Mesothelial cell of epicardium (in vitro differentiated cells): ENCODE measurements at regions not wholly inside any gene's neighbourhood (a gene's known extent, or its start where the extent isn't known, plus 50 kb on each side); places are given as distances from the start of the nearest gene placed in this dataset.

Source experiments
- DNase-seq, 2 experiments: peaks; one replicate each; pipeline ENCODE4 v3.0.0; 2021; ENCODE audit warnings: low spot score in 2 of 2; ENCODE audit not compliant: unreplicated experiment in 2 of 2
- H3K27ac Mint-ChIP-seq: 2 replicates; pipeline ENCODE4 v1.8.0; 2021; ENCODE audit warnings: mixed read lengths
- H3K27me3 Mint-ChIP-seq: 2 replicates; pipeline ENCODE4 v1.8.0; 2021; ENCODE audit warnings: low read depth, mixed read lengths
- H3K36me3 Mint-ChIP-seq: 2 replicates; pipeline ENCODE4 v1.8.0; 2021; ENCODE audit warnings: mixed read lengths
- H3K4me1 Mint-ChIP-seq: 2 replicates; pipeline ENCODE4 v1.8.0; 2021; ENCODE audit warnings: mixed read lengths
- H3K4me3 Mint-ChIP-seq: 2 replicates; pipeline ENCODE4 v1.8.0; 2021; ENCODE audit warnings: mild to moderate bottlenecking, moderate library complexity, mixed read lengths
- H3K9me3 Mint-ChIP-seq: 2 replicates; pipeline ENCODE4 v1.8.0; 2021; ENCODE audit warnings: mixed read lengths
- CTCF ChIP-seq: fragments of 200-600 bp; sonication (generic); IDR thresholded peaks from one replicate; pipeline ENCODE4 v1.5.0; 2021; ENCODE audit warnings: antibody characterized with exemption; ENCODE audit not compliant: unreplicated experiment

GRCh38 chr6:133062696-133063306 is 178.4 kb upstream of the EYA4 start:
- Mint-ChIP-seq H3K4me1 (no peaks in the 10 kb centered on the region), H3K36me3 (no peaks in the 10 kb centered on the region), H3K27ac (no peak overlapping the region), H3K4me3 (no peak overlapping the region), H3K27me3 (peaks cover 15% of the 10 kb centered on the region), H3K9me3 (no peaks in the 10 kb centered on the region)
- DNase-seq: no peak
- no peak for TF ChIP-seq CTCF

GRCh38 chr6:133067960-133068359 is 173.2 kb upstream of the EYA4 start:
- Mint-ChIP-seq H3K4me1 (no peaks in the 10 kb centered on the region), H3K36me3 (no peaks in the 10 kb centered on the region), H3K27me3 (peaks cover 9% of the 10 kb centered on the region), H3K4me3 (no peak overlapping the region), H3K27ac (no peak overlapping the region), H3K9me3 (no peaks in the 10 kb centered on the region)
- TF ChIP-seq CTCF: no peak
- DNase-seq: no peak

DNA sequence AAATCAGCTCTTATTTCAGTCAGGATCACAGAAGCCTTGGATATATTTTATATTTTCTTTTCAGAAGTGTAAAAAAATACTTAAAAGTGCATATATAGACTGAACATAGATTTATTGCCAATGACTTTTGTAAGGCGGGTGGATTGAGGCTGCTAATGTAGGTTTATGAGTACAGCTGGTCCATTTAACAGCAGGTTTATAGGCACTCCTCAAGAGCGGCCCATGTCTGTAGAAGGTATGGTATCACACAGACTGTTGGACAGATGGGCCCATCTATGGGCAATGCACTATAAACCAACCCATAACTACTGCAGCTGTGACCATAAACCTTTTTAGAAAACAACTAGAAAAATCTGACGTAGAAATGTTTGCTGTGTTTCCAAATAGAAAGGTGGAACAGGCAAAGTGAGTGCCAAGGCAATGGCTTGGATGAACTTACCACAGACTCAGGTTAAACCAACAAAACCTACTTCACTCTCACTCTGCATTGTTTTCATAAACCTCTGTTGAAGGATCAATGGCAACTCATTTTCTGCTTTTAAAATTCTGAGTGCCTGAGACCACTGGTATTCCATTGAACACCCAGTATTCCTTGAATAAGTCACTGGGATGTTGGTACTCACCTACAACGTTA is 170.6 kb upstream of the EYA4 start:
- TF ChIP-seq CTCF: no peak
- Mint-ChIP-seq H3K4me1 (no peaks in the 10 kb centered on the region), H3K9me3 (no peaks in the 10 kb centered on the region), H3K27ac (no peak overlapping the region), H3K4me3 (no peak overlapping the region), H3K27me3 (no peaks in the 10 kb centered on the region), H3K36me3 (no peaks in the 10 kb centered on the region)
- DNase-seq: no peak

GRCh38 chr6:133079901-133080300 is 161.3 kb upstream of the EYA4 start:
- no peak overlapping the region for H3K4me3 Mint-ChIP-seq
- H3K9me3 Mint-ChIP-seq: no peaks in the 10 kb centered on the region
- no peak overlapping the region for H3K27ac Mint-ChIP-seq
- no peaks in the 10 kb centered on the region for H3K4me1 Mint-ChIP-seq
- TF ChIP-seq CTCF: no peak
- peaks cover 22% of the 10 kb centered on the region for H3K27me3 Mint-ChIP-seq
- no peak for DNase-seq
- H3K36me3 Mint-ChIP-seq: no peaks in the 10 kb centered on the region

DNA sequence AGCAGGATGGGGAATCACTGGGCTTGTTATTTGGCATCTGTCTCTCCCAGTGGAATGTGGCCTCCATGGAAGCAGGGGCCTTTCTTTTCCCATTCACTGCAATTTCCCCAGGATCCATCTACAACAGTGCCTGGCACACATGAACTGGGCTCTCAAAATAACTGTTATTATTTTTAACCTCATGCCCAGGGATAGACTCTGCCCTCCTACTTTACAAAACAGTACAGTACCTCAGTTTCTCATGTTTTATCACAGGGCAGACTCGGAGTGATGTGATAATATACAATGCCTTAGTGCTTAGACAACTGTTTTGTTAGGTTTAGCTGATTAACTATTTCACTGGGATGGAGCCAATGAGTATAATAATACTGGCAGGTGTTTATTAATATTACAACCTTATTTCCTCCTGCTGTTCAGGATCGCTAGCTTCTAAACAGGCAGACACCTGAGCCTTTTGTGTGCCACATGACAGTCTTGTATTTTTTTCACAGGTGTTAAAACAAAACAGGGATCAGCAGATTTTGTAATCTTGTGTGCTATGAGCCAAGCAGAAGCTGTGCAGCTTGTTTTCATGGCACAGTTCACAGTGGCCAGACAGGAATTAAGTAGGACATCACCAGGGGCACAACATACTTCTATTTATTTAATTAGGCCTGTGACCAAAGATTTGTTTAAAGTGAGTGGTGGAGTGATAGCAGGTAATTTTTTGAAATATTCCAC is 157.7 kb upstream of the EYA4 start:
- H3K36me3 Mint-ChIP-seq: no peaks in the 10 kb centered on the region
- H3K27ac Mint-ChIP-seq: no peak overlapping the region
- no peak for DNase-seq
- TF ChIP-seq CTCF: no peak
- no peaks in the 10 kb centered on the region for H3K4me1 Mint-ChIP-seq
- no peak overlapping the region for H3K4me3 Mint-ChIP-seq
- H3K9me3 Mint-ChIP-seq: no peaks in the 10 kb centered on the region
- H3K27me3 Mint-ChIP-seq: peaks cover 23% of the 10 kb centered on the region
